Activated T-helper 1 cell treated with Interleukin-2 at 50 U/mL for 16 hours (primary cell): ENCODE measurements at regions not wholly inside any gene's neighbourhood (a gene's known extent, or its start where the extent isn't known, plus 50 kb on each side); places are given as distances from the start of the nearest gene placed in this dataset.
"Not testable (repeated sequence)": the region's sequence is repeated elsewhere in the genome, so short reads cannot be mapped to it uniquely, and the experiment has no call there.

ENCODE experiments used
- DNase-seq: peaks from one replicate; pipeline ENCODE4 v3.0.0-alpha.2; 2020; ENCODE audit warnings: low read depth

DNA sequence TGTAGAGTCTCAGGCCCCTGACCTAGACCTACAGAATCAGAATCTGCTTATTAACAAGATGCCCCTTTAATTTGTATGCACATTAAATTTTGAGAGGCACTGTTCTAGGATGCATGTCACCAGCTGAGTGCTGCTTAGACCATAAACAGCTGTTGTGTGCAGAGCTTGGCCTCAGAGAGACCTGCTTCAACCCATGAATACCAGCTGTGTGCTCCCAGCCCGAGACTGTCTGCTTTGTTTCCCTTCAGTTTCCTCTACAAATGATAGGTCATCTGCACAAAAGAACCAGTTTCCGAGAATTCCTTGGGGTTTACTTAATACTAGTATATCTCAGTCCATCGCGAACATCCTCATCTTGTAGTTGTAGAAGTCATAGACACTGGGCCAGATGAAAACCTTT, 158.5 kb upstream of the PFN2 start:
- no peak for DNase-seq

DNA sequence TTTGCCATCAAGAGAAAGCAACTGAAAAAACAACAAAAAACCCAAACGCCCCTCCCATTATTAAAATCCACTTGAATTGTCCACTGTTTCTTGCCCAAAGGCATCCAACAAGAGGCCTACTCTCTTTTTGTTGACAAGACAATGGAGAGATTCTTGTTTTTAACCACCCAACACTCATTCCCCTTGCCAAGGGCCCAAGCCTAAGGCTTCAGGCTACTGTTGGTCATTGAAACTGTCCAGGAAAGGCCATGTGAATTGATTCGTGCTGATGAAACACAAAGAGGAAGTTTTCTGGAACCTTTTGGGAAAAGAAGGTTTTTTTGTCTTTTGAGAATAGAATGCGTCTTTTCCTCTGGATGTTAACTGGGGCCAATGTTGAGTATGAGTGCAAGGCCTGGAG, 157.4 kb upstream of the PFN2 start:
- no peak for DNase-seq

DNA sequence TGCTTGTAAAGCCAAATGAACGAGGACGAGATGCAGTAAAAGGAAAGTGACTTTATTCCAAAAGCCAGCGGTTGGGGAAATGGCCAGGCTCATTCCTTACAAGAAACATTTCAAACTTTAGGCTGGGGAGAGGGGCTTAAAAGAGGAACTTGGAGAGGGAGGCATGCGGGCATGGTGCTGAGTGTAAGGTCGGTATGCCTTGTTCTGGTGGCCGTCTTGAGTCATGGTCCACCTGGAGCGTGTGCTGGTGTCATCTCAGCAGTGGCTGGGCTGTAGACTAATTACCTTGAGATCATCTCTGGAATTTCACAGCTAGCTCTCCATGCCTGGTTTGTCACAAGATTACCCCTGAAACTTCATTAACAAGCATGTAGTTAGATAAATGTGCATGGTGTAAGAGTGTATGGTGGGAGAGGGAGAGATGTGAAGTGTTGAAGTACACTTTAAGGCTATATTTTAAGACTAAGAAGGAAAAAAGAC, 156.4 kb upstream of the PFN2 start:
- no peak for DNase-seq

DNA sequence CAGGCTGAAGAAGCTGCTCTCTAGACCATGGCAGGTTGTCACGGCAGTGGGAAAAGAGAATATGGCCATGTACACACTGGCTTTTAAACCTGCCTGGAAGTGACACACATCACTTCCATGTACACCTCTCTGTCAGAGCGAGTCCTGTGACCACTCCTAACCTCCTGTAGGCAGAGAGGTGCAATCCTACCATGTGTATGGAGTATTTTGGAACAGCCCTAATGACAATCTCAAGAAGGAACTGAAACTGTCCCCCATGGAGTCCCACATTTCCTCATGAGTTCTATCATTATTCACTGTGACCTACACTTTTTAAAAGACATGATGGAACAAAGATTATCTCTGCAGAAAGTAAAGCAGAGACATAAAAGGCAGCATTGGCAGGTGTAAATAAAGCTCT, 153.4 kb upstream of the PFN2 start:
- no peak for DNase-seq

DNA sequence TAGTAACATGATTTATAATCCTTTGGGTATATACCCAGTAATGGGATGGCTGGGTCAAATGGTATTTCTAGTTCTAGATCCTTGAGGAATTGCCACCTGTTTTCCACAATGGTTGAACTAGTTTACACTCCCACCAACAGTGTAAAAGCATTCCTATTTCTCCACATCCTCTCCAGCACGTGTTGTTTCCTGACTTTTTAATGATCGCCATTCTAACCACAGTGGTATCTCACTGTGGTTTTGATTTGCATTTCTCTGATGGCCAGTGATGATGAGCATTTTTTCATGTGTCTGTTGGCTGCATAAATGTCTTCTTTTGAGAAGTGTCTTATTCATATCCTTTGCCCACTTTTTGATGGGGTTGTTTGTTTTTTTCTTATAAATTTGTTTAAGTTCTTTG, 152.6 kb upstream of the PFN2 start:
- not testable (repeated sequence) for DNase-seq

DNA sequence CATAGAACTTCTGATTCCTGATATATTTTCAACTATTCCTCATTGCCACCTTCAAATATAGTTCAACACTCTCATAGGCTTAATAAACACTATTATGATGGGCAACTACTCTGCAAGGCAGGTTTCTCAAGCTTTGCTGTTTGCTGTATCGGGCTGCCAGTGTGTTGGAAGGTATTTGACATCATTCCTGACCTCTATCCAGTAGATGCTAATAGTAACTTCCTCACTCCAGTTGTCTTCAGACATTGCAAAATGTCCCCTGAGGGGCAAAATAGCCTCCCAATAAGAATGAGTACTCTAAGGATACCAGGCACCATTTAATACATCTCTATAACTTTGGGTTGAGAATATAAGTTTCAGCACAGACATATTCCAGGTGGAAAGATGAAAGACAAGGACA, 147.5 kb upstream of the PFN2 start:
- no peak for DNase-seq

DNA sequence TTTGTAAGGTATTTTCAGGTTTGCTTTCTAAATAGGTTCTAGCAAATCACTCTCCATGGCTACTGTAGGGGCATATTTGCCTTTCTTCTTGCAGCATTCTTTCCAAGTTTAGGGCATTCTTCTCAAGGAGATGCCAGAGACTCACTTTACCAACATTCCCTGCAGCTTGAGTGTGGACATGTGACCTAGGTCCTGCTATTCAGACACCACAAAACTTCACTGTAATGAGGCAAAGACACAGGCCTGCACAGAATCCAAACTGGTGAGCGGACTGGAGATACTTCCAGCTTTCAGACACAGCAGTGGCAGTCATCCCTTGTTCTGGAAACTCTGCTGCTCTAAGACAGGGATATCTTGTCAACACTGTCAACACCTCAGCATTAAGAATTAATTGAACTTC, 146.4 kb upstream of the PFN2 start:
- no peak for DNase-seq

DNA sequence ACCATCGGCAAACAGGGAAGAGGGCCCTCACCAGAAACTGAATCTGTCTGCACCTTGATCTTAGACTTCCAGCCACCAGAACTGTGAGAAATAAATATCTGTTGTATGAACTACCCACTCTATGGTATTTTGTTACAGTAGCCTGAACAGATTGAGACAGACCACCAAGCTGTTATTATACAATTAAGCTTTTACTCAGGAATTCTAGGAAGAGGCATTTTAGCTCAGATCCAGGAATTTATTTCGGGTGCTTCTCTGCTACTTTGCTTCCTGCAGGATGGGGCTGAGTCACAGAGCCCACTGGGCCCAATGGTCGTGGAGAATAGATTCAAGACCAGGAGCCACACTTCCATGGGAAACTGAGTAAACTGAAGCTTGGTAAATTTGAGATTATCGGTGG, 145.5 kb upstream of the PFN2 start:
- DNase-seq: no peak

DNA sequence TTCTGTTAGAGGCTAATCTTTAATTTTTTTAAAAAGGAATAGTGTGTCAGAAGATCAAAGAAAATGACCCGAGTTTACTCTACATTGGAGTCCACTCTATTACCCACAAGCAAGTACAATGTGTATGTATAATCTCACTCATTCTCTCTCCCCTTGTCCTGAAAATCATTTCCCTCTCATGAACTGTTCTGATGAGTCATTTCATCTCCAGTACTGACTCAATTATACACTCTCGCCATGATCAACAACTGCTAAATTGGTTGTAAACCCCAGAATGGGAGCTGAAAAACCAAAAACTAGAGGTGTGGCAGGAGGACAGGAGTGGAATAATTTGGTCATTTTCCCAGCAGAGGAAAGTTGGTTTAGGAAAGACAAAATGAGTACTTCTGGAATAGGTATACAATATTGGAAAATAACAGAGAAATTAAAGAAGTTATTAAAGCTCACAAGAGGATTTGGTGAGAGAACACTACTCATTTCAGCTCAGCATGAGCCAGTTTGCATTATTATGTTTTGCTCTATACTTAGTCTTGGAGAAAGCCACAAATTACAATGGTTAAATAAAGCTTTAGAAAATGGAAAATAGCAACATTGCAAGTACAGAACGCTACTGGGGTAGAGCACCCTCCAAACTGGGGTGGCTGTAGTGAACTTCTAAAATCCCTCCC, 144.3 kb upstream of the PFN2 start:
- no peak for DNase-seq

DNA sequence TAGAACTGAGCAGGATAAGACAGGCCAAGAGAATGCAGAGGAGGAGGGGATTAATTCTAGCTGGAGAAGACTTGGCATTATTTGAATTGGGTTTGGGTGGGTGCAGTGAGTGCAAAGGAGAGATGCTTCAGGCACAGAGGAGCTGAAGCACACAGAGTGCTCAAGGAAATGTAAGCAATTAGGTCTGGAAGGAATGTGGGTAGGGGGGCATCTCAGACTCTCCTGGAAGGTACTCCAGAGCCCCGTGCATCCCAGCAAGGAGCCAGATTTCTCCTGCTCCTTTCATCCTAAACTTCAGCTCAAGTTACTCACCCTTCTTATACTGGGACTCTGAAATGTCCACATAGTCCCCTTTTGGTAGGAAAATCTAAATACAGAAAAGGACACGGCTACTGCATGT, 143.6 kb upstream of the PFN2 start:
- DNase-seq: no peak

DNA sequence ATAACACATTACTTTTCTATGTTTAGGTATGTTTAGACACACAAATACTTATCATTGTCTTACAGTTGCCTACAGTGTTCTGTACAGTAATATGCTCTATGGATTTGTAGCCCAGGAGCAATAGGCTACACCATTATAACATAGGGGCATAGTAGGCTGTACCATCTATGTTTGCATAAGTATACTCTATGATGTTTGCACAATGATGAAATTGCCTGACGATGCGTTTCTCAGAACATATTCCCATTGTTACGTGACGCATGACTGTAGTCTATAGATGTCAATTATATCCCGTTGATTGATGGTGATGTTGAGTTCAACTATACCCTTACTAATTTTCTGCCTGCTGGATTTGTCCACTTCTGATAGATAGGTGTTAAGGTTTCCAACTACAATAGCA, 139.4 kb upstream of the PFN2 start:
- DNase-seq: no peak

DNA sequence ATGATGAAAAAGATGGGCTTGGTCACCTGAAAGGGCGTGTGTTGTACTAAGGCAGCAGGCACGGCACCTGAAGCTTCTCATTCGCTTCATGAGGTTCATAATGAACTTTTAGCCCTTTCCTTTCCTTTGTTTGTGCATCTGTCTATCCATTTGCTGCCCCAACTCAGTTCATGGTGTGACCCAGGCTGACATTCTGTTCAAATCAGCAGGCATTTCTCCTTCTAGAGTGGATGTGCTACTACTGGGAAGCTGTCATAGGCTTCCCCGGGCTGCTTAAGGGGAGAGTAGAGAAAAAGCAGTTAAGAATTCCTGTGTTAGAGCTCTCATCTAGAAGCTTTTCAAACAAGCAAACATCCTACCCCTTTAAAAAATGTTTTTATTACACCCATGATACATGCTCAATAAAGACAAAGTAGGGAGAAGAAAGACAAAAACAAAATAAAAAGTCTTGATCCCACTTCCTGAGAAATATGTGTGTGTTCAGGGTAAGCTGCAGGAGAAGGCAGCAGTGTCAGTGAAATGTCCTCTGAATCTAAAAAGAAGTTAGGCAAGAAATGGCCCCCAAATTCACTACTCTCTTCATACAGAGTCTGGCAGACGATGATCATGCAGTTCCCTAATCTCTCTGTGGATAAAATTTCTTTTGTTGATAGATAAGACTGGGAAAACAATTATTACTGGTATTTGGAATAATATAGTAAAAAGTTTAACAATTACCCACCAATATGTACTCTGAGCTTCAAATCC, 136.9 kb upstream of the PFN2 start:
- no peak for DNase-seq

DNA sequence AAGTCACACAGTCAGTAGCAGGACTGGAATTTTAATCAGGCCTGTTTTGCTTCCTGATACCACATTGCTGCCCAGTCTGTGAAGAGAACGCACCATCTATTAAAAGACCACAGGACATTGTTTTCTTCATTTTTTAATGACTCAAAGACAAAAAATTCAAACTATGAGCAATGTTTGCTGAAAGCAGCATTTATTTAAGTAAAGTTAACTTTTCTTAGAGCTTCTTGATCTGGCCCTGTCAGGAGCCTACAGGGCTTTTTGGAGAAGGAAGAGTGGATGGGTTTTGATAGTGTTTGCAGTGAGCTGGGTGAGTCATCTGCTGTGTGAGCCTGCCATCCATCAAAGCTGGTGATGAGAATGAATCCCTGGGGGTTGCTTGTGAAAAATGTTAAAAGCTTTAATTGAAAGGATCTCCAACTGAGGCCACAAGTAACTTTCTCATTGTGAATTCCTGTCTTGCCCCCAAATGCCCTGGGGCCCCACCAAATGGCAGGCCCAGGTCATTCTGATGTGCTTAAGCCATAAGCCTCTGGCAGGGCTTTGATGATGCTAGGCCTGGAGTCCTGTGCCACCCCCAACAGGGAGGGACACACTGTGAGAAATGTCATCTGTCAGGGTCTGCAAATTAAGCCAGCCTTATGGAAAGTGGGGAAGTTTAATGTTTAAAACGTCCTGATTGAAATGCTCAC, 136.2 kb upstream of the PFN2 start:
- no peak for DNase-seq

DNA sequence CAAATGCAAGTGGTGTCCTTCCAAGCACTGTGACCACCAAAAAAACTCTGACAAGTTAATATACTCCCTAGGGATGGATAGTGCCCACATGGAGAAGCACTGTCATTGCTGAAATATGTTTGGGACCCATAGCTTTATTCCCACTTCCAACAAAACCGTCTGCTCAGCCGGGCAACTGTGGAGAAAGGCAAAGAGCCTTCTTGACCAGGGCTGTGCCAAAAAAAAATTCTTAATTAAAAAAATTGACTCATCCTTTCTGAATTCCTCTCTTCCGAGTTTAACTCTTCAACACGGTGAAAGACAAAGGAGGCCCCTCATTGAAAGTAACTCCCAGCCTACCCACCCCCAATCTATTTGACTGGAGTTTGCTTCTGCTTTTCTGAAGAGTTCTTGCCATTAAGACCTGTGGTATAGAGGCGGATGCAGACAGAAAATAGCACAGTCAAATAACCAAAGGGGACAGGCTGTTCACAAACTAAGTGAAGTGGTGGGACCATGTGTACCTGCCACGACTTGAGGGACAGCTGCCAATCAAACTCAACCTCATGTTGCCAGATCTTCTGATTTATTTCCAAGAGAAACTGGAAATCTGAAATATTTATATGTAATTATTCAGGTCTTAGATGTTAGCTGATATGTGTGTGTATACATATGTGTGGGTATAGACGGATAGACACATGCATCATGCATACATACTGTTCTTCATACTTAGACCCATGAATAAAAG, 135.4 kb upstream of the PFN2 start:
- no peak for DNase-seq

DNA sequence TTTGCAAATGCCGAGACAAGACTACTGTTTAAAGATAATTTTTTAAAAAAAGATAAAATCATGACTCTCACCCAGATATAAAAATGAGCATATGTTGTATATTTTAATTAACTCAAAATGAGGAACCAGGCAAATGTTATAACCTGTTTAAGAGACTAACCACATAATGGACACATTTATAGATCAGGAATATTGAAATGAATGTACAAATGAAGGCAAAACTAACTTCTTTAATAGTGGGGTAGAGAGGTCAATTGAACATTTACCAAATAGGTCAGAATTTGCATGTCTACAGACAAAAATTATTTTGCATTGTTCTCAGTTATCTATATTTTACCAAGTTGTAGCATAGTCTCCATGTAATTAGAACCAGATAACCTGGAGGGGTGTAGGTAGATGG, 134.3 kb upstream of the PFN2 start:
- no peak for DNase-seq

DNA sequence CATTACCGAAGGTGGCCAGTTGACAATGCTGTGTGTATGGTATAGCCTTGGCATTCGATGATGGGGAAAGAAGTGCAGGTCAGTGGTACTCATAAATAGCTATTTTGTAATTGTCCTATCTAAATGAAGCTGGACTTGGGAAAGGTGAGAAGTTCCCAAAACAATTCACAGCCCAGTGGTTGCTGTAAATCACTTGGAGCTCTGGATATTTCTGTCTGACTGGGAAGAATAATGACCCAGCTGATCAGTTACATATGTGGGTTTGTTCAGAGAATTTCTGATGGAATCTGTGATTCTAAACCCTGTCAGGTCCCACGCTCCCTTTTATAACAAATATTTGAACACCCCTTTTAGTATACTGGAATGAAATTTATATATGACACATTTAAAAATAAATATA, 133.9 kb upstream of the PFN2 start:
- no peak for DNase-seq

DNA sequence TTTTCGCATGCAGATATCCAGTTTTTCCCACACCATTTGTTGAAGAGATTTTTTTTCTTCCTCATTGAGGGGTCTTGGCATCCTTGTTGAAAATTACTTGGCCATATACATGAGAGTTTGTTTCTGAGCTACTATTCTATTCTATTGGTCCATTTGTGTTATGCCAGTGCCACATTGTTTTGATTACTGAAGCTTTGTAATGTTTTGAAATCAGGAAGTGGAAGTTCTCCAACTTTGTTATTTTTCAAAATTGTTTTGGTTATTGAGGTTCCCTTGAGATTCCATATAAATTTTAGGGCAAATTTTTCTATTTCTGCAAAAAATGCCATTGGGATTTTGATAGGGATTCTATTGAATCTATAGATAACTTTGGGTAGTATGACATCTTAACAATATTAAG, 130.3 kb upstream of the PFN2 start:
- no peak for DNase-seq

DNA sequence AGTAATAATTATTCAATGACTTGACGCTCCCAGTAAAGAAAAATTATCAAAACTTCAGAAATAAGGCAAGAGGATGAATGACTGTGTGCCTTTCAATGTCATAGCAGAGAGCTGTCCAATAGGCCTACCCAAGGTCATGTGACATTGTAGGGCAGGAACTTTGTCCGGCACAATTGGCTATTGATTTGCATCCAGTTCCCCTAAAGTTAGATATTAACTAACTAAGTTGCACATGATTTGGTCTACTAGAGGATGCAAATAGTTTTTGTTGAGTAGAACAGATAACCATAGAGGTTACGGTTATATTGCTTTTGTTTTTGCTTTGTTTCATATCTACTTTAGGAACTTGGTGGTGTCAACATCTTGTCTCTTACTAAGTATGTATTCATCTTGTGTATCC, 127.9 kb upstream of the PFN2 start:
- no peak for DNase-seq

DNA sequence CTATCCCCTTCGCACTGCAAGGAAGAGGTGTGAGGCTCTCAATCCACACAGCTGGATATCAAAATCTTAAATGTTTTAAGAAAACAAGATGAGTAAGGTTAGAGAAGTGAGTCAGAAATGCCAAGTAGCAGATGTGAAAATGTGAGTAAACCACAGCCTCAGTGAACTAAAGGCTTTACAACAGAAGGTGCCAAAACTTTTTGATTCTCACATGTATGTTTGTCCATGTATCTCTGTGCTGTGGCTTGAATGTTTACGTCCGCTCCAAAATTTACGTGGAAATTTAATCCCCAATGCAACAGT, 126.8 kb upstream of the PFN2 start:
- no peak for DNase-seq

DNA sequence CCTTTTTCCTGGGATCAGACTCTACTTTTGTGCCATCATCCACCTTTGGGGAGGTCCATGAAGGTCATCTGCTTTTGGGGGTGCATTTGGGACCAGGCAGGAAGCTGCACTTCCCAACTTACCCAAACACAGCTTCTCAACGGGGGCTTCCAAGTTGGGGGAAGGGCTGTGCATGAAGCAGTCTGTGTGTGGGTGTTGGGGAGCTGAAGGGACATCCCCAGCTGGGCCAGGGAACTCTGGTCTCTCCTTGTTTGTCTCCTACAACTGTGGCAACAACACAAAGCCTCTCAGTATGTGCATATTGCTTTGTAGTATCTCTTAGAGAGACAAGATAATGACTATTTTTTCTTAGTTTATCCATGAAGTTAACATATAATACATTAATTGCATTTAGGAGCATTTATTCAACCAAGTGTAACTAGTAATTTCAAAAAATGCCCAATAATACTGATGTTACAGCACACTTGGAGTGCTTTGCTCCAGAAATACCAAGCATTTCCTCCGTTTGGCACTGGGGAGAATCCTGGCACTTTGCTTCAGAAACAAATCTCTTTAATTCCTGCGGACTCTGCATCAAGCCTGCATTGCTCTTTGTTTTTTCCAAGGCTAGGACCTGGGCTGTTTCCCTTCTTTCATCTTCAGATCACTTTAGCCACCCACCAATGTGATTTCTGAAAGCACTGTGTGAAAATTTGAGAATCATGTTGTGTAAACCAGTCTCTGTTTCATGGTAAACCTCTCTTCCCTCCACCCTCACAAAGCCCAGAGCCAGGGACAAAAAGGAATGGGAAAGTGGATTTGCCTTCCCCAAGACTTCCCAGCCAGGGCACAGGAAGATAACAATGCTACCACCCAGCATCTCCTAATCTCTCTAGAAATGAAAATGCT, 126.2 kb upstream of the PFN2 start:
- no peak for DNase-seq

DNA sequence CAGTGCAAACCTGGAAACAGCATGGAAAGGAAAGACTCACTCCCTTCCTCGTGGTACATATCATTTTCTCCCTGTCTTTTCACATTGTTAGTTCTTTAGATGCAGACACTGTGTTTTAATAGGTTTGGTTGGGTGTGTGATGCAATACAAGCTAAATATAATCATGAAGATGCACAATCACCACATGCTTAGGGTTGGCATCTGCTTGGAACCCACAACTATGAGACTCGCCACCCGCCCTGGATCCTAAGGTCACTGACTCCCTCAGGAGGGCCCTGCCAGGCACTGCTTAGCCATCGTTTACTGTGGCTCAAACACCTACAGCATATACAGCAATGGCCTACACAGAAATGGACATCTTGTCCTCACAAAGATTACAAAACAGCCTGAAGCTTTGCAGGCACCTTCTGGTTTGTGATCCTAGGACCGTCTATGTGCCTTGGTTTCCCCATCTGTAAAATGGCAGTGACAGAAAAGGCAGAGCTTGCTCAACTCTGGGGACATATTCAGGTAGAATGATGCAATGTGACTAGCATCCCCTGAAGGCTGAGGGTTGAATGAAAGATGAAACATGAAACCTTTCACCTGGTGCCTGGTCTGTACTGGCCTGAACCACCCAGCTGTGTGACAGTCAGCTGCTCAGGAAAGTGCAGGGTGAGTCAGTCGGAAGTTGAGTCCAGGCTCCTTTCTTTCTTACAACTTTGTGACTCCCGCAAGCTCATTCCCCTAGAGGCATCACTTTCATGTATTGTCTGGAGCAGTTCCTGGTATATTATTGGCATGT, 123.6 kb upstream of the PFN2 start:
- DNase-seq: no peak
